A673 (cell line): ENCODE measurements at regions not wholly inside any gene's neighbourhood (a gene's known extent, or its start where the extent isn't known, plus 50 kb on each side); places are given as distances from the start of the nearest gene placed in this dataset.

Experiments used
- BruUV-seq: library from RNA; stranded (reverse); fragments of 400-500 nt; replicated peaks from 2 replicates; lab custom pipeline; 2021; lab: Mats Ljungman, UMichigan
- CTCF ChIA-PET: fragments of 300-600 bp; sonication (Branson Sonifier 250); formaldehyde crosslinking; loops from one replicate; lab custom pipeline; 2022; ENCODE audit warnings: antibody characterized with exemption; lab: Charles Lee
- POLR2A ChIA-PET: fragments of 300-600 bp; sonication (Branson Sonifier 250); formaldehyde crosslinking; loops from one replicate; lab custom pipeline; 2022; ENCODE audit warnings: antibody characterized with exemption; ENCODE audit not compliant: low non-redundant PET; lab: Charles Lee
- DNase-seq: peaks from one replicate; pipeline ENCODE4 v3.0.0-alpha.2; 2015; ENCODE audit warnings: low spot score
- H3K27ac ChIP-seq: fragments of 200-600 bp; sonication (generic); 2 replicates; pipeline ENCODE4 v1.5.1; 2016; ENCODE audit warnings: mixed run types, low read depth, mild to moderate bottlenecking, mixed read lengths, antibody characterized with exemption, low read length; ENCODE audit not compliant: poor library complexity, severe bottlenecking
- H3K27me3 ChIP-seq: fragments of 200-600 bp; sonication (generic); replicated peaks from 2 replicates; pipeline ENCODE4 v1.6.1; 2017; ENCODE audit warnings: mixed run types, low read depth, mild to moderate bottlenecking, mixed read lengths, antibody characterized with exemption, low read length; ENCODE audit not compliant: insufficient read depth, poor library complexity
- H3K36me3 ChIP-seq: fragments of 200-600 bp; sonication (generic); 2 replicates; pipeline ENCODE4 v1.6.1; 2016; ENCODE audit warnings: mixed run types, mild to moderate bottlenecking, mixed read lengths, antibody characterized with exemption, low read length; ENCODE audit not compliant: insufficient read depth, poor library complexity, severe bottlenecking
- H3K4me1 ChIP-seq: fragments of 200-600 bp; sonication (generic); 2 replicates; pipeline ENCODE4 v1.6.1; 2017; ENCODE audit warnings: mixed run types, mild to moderate bottlenecking, mixed read lengths, antibody characterized with exemption, low read length; ENCODE audit not compliant: insufficient read depth, poor library complexity, severe bottlenecking
- H3K4me3 ChIP-seq: fragments of 200-600 bp; sonication (generic); 2 replicates; pipeline ENCODE4 v1.5.1; 2016; ENCODE audit warnings: low read depth, mixed run types, mild to moderate bottlenecking, mixed read lengths, low read length; ENCODE audit not compliant: poor library complexity, severe bottlenecking
- H3K9me3 ChIP-seq: fragments of 200-600 bp; sonication (generic); 2 replicates; pipeline ENCODE4 v1.6.1; 2016; ENCODE audit warnings: mixed run types, low read depth, mild to moderate bottlenecking, mixed read lengths, antibody characterized with exemption, low read length; ENCODE audit not compliant: poor library complexity, severe bottlenecking
- CTCF ChIP-seq: fragments of 300-800, 200-600 bp; sonication (generic); conservative IDR thresholded peaks from 2 replicates; pipeline ENCODE4 v1.5.1; 2017; ENCODE audit warnings: low read depth, mild to moderate bottlenecking, antibody characterized with exemption, low read length, moderate library complexity, mixed read lengths
- EZH2 ChIP-seq: fragments of 200-600 bp; sonication (generic); IDR thresholded peaks from 2 replicates; pipeline ENCODE4 v1.6.1; 2017; ENCODE audit warnings: borderline replicate concordance, low read depth, mild to moderate bottlenecking, mixed read lengths, antibody characterized with exemption, low read length; ENCODE audit not compliant: poor library complexity, severe bottlenecking
- intact Hi-C: fragments of 100-400 bp; cut with micrococcal nuclease; formaldehyde crosslinking; loops from one replicate; pipeline ENCODE4 v1.10.0; 2022; ENCODE audit not compliant: unreplicated experiment

GRCh38 chr20:61169874-61170273 is 82.2 kb upstream of the CDH4 start:
- Histone ChIP-seq H3K9me3 (no peaks in the 10 kb centered on the region), H3K4me3 (no peak overlapping the region), H3K4me1 (no peaks in the 10 kb centered on the region), H3K27me3 (no peaks in the 10 kb centered on the region), H3K36me3 (no peaks in the 10 kb centered on the region), H3K27ac (no peak overlapping the region)
- ChIA-PET POLR2A (no interaction called here), CTCF (interaction anchor here (0.6 kb wide), 1 partner anchor 59 kb away, joined by 3 read pairs; no protein-coding TSS in a partner anchor)
- DNase-seq = no peak
- intact Hi-C loops = no loop called here
- no TSS peak for BruUV-seq
- TF ChIP-seq EZH2 (no peak), CTCF (no peak)

DNA sequence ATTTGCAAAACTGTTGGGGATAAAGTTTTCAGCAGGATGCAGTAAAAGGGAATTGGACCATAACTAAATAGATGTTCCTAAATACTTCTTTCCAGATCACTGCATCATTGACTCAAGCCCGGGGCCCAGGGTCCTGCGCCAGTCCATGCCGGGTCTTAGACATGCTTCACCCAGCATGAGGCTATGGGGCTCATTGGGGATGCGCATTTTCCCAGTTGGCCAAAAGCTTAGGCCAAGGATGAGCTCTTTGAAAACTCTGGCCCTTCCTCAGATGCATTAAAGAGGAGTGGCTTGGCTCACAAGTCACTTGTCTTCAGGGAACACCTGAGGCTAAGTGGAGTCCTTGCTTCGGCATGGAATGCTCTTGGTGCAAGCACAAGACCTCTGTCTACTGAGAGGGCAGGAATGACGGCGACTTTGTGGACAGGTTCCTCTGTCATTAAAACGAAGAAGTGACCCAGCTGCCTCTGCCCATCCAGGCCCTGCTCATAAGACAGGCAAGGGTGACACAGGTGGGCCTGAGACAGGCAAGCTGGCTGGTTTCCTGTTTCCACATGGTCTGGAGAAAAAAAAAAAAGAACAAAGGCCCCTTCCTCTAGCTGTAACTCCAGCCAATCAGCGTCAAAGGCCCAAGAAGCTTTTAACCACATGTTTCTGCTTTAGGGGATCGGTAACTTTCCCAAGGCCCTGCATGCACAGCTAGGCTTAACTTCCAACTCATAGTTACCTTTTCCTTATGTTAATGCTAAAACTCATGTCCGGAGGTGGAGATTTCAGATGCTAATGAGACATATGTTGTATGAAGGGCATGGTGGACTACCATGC is 81.4 kb upstream of the CDH4 start:
- Histone ChIP-seq H3K9me3 (no peaks in the 10 kb centered on the region), H3K36me3 (no peaks in the 10 kb centered on the region), H3K27me3 (no peaks in the 10 kb centered on the region), H3K27ac (no peak overlapping the region), H3K4me3 (no peak overlapping the region), H3K4me1 (no peaks in the 10 kb centered on the region)
- POLR2A ChIA-PET = no interaction called here
- BruUV-seq = no TSS peak
- DNase-seq = no peak
- intact Hi-C loops = no loop called here
- CTCF ChIA-PET = no interaction called here
- TF ChIP-seq EZH2 (no peak), CTCF (no peak)

DNA sequence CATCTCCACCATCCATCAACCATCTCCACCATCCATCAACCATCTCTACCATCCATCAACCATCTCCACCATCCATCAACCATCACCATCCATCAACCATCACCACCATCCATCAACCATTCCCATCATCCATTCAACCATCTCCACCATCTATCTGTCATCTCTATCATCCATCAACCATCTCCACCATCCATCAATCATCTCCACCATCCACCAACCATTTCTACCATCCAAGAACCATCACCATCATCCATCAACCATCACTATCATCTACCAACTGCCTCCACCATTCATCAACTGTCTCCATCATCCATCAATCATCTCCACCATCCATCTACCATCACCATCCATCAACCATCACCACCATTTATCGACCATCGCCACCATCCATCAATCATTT is 78.8 kb upstream of the CDH4 start:
- no peak for DNase-seq
- no peaks in the 10 kb centered on the region for H3K9me3 ChIP-seq
- no peak overlapping the region for H3K27ac ChIP-seq
- no peaks in the 10 kb centered on the region for H3K4me1 ChIP-seq
- H3K27me3 ChIP-seq = no peaks in the 10 kb centered on the region
- H3K36me3 ChIP-seq = no peaks in the 10 kb centered on the region
- BruUV-seq = no TSS peak
- intact Hi-C loops = no loop called here
- CTCF ChIA-PET = no interaction called here
- no peak for TF ChIP-seq CTCF
- TF ChIP-seq EZH2 = no peak
- POLR2A ChIA-PET = no interaction called here
- H3K4me3 ChIP-seq = no peak overlapping the region
